ENCODE measurements at regions not wholly inside any gene's neighbourhood (a gene's known extent, or its start where the extent isn't known, plus 50 kb on each side); places are given as distances from the start of the nearest gene placed in this dataset.
"Not testable (repeated sequence)": the region's sequence is repeated elsewhere in the genome, so short reads cannot be mapped to it uniquely, and the experiment has no call there.

GRCh38 chr6:14518515-14519217 is 401.1 kb downstream of the CD83 start:
- Mint-ChIP-seq H3K4me1 (ENCODE audit: low read depth, unreplicated experiment) (peaks cover 19% of the 10 kb centered on the region), H3K4me3 (ENCODE audit: unreplicated experiment) (no peak overlapping the region), H3K27ac (ENCODE audit: unreplicated experiment) (no peak overlapping the region), H3K27me3 (ENCODE audit: unreplicated experiment) (peaks cover 5% of the 10 kb centered on the region), H3K9me3 (ENCODE audit: unreplicated experiment) (peaks cover 1% of the 10 kb centered on the region), H3K36me3 (ENCODE audit: unreplicated experiment) (no peaks in the 10 kb centered on the region)
- TF ChIP-seq CTCF (IDR thresholded peaks at IDR 0.05; ENCODE audit: partially characterized antibody, unreplicated experiment): no peak
- peak; percentile 41 for DNase-seq

- Mint-ChIP-seq H3K4me1 (ENCODE audit: low read depth, unreplicated experiment) (peaks cover 22% of the 10 kb centered on the region), H3K9me3 (ENCODE audit: unreplicated experiment) (peaks cover 1% of the 10 kb centered on the region), H3K36me3 (ENCODE audit: unreplicated experiment) (no peaks in the 10 kb centered on the region), H3K27me3 (ENCODE audit: unreplicated experiment) (peaks cover 5% of the 10 kb centered on the region), H3K4me3 (ENCODE audit: unreplicated experiment) (no peak overlapping the region), H3K27ac (ENCODE audit: unreplicated experiment) (no peak overlapping the region)
- TF ChIP-seq CTCF (IDR thresholded peaks at IDR 0.05; ENCODE audit: partially characterized antibody, unreplicated experiment): no peak
- DNase-seq: no peak
Observed at GRCh38 chr6:14520029-14520428, 402.5 kb downstream of the CD83 start.

- peaks cover 1% of the 10 kb centered on the region for H3K9me3 Mint-ChIP-seq (ENCODE audit: unreplicated experiment)
- peaks cover 5% of the 10 kb centered on the region for H3K27me3 Mint-ChIP-seq (ENCODE audit: unreplicated experiment)
- TF ChIP-seq CTCF (IDR thresholded peaks at IDR 0.05; ENCODE audit: partially characterized antibody, unreplicated experiment): no peak
- no peak for DNase-seq
- no peaks in the 10 kb centered on the region for H3K36me3 Mint-ChIP-seq (ENCODE audit: unreplicated experiment)
- no peak overlapping the region for H3K27ac Mint-ChIP-seq (ENCODE audit: unreplicated experiment)
- H3K4me3 Mint-ChIP-seq (ENCODE audit: unreplicated experiment): no peak overlapping the region
- peaks cover 22% of the 10 kb centered on the region for H3K4me1 Mint-ChIP-seq (ENCODE audit: low read depth, unreplicated experiment)
Observed at GRCh38 chr6:14520536-14520935, 403.0 kb downstream of the CD83 start.

GRCh38 chr6:14521141-14521540 is 403.6 kb downstream of the CD83 start:
- peaks cover 1% of the 10 kb centered on the region for H3K9me3 Mint-ChIP-seq (ENCODE audit: unreplicated experiment)
- H3K27me3 Mint-ChIP-seq (ENCODE audit: unreplicated experiment): peaks cover 5% of the 10 kb centered on the region
- H3K4me1 Mint-ChIP-seq (ENCODE audit: low read depth, unreplicated experiment): peaks cover 22% of the 10 kb centered on the region
- peak overlapping the region; percentile 33 for H3K27ac Mint-ChIP-seq (ENCODE audit: unreplicated experiment)
- no peak overlapping the region for H3K4me3 Mint-ChIP-seq (ENCODE audit: unreplicated experiment)
- DNase-seq: no peak
- no peaks in the 10 kb centered on the region for H3K36me3 Mint-ChIP-seq (ENCODE audit: unreplicated experiment)
- TF ChIP-seq CTCF (IDR thresholded peaks at IDR 0.05; ENCODE audit: partially characterized antibody, unreplicated experiment): no peak

- H3K9me3 Mint-ChIP-seq (ENCODE audit: unreplicated experiment); H3K27me3 Mint-ChIP-seq (ENCODE audit: unreplicated experiment); DNase-seq; H3K36me3 Mint-ChIP-seq (ENCODE audit: unreplicated experiment); H3K4me3 Mint-ChIP-seq (ENCODE audit: unreplicated experiment): not testable (repeated sequence)
- Mint-ChIP-seq H3K27ac (ENCODE audit: unreplicated experiment) (peak overlapping the region; percentile 33), H3K4me1 (ENCODE audit: low read depth, unreplicated experiment) (peaks cover 22% of the 10 kb centered on the region)
Observed at GRCh38 chr6:14521861-14522260, 404.3 kb downstream of the CD83 start.

Data from glutamatergic neuron (in vitro differentiated cells).